ENCODE measurements at regions not wholly inside any gene's neighbourhood (a gene's known extent, or its start where the extent isn't known, plus 50 kb on each side); places are given as distances from the start of the nearest gene placed in this dataset.
"Not testable (repeated sequence)": the region's sequence is repeated elsewhere in the genome, so short reads cannot be mapped to it uniquely, and the experiment has no call there.

DNA sequence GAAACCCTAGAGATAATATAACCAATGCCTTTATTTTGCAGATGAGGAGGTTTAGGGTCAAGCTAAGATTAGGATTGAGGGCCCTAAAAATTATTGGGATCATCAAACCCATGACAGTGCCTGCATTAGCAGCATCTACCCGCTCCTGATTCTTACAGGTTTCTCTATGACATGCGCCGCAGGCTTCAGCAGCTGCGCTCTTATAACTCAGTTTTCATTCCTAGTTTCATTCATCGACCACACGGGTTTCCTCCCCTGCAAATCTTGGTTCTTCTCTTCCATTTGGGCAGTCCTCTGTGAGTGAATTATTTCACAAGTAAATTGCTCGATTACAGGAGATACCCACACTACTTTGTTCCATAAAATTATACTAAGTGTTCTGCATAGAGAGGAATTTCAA is 137.2 kb downstream of the SLC24A2 start:
- DNase-seq (ENCODE audit: low spot score): no peak

DNA sequence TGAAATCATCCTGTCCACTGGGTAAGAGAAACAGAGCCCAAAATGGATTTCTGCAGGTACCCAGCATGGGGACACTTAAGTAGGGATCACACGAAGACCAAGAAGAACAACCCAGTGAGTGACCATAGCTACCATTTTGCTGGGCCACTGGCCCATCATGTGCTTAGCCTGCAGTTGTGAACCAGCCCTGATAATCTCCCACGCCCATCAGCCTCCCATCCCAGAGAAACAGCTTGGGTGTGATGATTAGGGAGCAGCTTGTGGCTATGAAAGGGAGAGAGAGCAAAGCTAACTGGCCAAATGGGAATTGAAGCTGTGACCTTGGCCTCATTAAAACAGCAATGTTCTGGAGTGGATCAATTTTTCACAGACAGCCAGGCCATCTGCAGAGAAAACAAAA is 138.5 kb downstream of the SLC24A2 start:
- DNase-seq (ENCODE audit: low spot score): no peak

DNA sequence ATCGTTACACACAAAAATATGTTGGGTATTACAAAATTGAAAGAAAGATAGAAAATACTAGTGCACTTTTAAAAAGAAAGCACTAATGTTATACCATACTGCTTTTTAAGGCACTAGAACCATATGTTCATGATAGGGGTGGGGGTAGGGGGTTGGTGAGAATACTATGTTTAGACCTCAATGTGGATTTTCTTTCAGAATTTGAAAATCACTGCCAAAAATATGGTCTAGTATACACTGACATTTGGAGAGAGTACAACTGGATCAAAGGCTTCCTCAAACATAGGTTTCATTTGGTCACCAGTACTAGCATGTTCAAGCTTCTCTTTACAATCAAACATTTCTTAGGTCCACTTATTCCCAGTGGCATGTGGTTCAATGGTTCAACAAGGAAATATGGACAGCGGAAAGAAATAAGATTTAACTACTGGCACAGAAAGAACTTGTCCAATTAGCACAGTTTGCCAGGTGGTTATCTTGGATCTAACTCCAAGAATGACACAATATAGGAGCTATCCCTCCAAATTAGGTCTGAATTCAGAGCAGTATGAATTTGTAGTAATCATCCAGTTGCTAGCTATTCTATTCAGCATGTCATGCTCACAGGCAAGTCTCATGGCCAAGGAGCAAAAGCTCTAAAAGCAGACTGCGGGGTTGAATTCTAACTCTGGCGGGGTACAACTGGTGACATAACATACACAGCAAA is 139.3 kb downstream of the SLC24A2 start:
- DNase-seq (ENCODE audit: low spot score): no peak

DNA sequence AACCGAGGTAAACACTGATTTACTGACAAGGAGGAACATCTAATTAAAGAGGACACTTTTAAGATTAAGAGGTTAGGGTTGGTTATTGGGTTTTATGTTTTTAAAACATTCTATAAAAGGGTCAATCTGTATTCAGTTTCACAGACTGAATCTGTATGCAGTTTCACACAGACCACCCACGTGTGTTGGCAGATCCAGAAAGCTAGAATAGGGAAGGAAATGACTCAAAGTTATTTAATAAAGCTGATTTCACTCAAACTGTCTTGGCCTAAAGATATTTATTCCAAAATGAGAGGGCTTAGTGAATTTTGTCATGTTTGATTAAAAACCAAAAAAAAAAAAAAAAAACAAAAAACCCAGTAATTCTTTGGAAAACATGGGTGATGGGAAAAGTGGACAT is 140.2 kb downstream of the SLC24A2 start:
- DNase-seq (ENCODE audit: low spot score): peak; percentile 16

DNA sequence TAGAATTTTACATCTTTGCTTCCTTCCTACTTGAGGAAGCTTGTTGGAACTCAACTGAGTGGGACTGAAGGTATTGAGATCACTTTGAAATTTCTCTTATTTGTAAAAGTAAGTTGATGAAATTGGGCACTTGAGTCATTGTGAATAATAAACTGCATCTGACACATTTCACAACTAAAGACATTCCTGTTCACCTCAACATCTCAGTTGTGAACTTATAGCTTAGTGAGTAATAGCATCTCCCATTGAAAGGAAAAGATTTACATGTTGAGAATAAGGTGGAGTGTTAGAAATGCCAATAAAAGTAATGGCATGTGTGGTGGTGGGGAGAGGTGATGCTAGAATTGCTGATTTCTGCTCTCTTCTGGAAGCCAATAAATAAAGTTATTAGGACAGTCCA is 145.0 kb downstream of the SLC24A2 start:
- DNase-seq (ENCODE audit: low spot score): no peak

DNA sequence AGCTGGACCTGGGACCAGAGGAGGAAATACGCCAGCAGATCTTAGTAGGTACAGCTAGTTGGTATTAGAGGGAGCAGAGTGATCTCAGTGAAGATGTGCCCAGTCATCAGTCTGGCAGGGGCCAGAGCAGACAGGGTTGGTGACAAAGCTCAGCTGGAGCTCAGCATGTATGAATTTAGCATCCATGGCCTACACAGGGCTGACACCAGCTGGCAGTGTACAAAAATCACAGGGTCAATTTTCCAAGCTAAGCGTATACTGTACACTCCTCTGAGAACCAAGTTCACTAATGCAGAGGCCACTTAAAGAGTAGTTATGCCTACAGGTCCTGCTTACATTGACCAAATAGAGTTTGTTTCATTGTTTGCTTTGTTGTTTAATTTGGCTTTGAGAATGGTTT is 146.6 kb downstream of the SLC24A2 start:
- no peak for DNase-seq (ENCODE audit: low spot score)

DNA sequence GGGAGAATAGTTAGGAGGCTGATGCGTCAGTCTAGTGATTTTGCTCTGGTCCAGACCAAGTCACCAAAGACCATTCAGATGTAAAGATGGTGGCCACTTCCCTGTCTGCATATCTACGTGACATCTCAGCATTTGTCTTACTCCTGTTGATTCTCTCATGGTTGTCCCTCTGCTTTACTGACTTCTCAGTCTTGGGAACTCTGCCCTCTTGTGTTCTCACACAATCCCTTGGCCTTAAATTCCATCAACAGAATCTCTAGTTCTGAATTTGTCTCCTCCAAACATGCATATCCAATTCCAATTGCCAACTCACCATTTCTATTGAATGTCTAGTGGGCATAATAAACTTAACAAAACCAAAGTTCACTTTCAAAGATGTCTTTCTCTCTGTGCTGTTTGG is 147.8 kb downstream of the SLC24A2 start:
- no peak for DNase-seq (ENCODE audit: low spot score)

DNA sequence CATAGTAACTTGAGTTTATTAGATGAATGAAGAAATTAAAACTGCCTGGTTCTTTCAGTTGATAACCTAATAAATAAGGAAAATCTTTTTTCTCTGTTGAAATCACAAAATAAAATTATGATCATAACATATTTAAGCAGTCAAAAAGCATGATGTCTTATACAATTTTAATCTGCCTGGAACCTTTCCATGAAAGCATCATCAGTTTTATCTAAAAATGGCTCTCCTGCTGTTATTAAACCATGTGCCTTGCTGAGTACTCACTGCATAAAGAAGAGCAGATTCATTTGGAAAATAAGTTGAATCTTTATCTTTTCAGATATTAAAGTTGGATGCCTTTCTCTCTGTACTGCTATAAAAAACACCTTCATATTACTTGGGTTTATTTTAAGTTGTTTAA is 148.8 kb downstream of the SLC24A2 start:
- DNase-seq (ENCODE audit: low spot score): no peak

DNA sequence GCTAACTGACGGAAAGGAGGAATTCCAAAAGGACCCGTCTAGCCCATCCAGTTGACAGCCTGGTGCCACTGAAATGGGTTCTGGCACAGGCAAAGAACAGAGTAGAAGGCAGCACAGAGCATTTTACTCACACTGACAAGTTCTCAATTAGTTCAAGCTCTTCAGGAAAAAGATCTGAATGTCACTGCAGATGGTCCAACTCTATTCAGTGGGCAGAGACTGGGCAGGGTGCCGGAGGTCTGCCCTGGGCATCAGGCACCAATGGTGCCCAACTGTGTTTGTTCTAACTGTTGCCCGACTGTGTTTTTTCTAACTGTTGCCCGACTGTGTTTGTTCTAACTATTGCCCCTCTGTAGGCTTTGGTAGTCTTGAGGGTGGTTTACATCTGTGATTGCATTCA is 151.8 kb downstream of the SLC24A2 start:
- DNase-seq (ENCODE audit: low spot score): no peak

DNA sequence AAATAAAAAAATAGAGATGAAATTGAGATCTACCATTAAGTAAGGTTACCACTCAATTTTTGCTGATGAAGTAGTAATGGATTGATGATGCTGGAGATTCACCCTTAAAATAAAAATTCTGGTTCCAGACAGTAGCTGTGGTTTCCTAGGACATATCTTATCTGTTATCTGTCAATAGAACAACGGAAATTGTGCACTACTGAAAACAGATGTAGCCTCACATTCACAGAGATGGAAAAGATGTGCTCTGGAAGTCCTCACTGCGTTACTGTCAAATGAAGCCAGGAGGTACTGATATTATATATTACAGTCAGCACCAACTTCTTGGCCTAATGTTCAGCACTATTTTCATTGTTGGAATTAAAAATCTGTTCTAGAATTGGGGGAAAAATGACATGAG is 154.0 kb downstream of the SLC24A2 start:
- DNase-seq (ENCODE audit: low spot score): no peak

DNA sequence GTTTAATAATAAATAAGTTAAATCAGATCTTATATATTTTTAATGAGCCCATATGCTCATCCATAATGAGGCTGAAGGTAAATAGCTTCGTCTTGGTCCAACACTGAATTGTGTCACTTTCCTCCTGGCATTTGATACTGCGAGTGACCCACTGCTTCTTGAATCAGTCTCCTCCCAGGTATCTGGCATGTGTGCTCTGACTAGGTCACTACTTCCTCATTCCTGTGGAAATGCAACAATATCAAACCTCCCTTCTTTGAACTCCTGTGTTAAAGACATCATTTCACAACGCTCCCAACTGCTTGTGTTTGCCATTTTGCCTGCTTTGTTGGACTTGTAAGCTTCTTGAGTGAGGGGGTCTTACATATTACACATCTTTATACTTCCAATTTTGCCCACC is 157.7 kb downstream of the SLC24A2 start:
- DNase-seq (ENCODE audit: low spot score): no peak

DNA sequence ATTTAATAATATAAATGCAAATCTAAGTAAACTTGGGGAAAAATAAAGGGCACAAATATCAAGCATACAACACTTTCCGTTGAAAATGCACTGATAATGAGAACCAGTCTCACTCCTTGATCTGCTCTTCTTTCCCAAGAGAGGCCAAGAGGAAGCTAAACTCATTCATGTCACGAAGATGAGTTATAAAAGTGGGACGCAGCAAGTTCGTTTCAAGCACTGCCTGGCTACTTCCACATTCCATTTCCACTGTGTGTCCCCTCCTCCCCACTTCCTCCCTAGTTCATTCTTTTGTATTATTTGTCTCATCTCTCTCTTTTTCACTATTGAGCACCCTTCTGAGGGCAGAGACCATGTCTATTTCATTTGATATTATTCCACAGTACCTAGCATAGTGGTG is 158.1 kb downstream of the SLC24A2 start:
- no peak for DNase-seq (ENCODE audit: low spot score)

DNA sequence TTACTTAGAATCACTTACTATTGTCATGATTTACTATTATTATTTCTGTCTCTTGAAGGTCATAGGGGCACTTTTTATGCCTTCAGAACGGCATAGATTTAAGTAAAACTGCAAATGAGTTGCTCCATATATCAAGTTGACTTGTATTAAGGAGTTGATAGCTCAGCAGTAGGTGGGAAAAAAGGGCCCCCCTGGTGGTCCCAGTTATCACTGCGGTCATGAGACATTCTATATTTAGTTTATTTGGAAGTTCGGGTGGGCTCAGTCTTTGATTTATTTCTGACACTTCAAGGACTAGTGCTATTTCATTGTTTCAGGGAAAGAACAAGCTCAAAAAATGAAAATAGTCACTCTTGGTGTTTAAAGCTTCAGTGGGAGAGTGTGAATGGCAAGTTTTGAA is 159.3 kb downstream of the SLC24A2 start:
- DNase-seq (ENCODE audit: low spot score): no peak

DNA sequence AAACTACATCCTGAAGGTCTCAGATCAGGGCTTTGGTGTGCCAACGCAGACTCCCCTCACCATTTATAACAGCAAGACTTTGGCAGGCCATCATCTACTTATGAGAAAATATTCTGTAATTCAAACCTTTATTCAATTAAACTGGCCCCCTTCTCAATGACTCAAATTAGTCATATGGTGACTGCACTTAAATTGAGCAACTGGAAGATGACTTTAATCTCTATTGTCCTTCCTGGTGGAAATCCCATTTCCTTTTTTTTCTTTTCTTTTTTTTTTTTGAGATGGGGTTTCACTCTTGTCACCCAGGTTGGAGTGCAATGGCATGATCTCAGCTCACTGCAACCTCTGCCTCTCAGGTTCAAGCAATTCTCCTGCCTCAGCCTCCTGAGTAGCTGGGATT is 163.4 kb downstream of the SLC24A2 start:
- DNase-seq (ENCODE audit: low spot score): not testable (repeated sequence)

DNA sequence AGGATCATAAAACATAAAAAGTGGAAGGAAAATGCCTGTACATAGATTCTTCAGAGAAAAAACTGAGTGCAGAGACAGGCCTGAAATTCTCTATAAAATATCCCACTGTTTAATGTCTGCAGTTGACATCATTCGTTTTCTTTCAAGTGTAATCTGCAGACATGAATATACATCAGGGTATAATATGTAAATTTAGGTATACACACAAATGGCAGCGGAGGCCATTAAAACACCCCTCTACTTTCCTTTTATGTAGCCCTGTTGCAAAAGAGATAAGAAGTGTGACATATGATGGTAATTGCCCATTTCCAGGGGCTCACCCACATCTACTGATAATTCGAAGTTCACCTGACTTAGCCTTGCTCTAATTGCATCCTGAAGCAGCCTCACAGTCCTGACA is 164.3 kb downstream of the SLC24A2 start:
- DNase-seq (ENCODE audit: low spot score): no peak

DNA sequence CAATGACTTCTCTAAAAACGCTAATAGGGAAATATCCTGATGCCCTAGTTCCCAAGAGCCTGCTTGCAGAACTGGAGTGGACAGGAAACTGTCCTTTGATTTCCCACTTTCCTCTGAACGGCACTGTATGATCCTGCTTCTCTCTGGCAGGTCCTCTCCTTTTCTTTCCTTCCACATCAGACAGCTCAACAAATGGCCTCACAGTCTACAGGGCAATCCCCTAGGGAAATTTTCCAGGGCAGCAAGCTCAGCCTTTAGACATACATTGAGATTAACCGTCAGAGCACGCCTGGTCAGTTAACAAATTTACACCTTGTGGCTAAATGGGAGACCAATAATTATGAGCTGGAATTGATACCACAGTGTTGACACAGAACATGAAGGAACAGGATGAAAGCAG is 164.9 kb downstream of the SLC24A2 start:
- DNase-seq (ENCODE audit: low spot score): no peak

DNA sequence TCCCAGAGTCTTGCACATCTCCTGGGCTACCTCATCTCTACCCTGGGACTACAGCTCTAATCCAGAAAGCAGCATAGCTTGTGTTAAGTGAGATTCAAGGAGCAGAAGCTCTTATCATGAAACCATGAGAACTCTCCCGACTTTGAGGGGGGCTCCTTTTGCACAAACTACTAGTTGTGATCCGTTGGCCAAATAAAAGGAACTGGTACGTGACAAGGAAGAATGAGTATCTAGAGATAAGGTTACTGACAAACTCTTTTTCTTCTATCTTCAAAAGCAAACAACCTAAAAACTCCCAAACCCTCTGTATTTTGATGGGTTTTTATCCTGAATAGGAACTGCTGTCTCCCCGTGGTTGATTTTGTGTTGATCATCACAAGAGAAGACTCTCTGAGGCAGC is 168.5 kb downstream of the SLC24A2 start:
- no peak for DNase-seq (ENCODE audit: low spot score)

DNA sequence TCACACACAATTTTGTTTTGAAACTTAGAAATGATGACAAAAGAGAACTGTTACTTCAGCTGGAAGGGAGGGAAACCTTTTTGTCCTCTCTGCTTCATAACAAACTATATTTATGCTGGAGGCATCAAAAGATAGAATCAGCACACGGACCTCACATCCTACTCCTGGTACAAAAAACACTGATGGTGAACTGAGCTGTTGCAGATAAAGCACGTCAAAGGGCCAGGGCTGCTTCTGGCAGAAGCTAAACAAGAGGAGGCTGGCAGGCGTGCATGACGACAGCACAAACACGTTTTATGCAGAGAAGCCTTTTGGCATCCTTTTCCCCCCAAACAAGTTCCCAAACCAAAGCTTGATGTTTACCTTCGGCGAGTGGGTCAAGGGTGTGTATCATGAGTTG is 169.6 kb downstream of the SLC24A2 start:
- DNase-seq (ENCODE audit: low spot score): no peak

DNA sequence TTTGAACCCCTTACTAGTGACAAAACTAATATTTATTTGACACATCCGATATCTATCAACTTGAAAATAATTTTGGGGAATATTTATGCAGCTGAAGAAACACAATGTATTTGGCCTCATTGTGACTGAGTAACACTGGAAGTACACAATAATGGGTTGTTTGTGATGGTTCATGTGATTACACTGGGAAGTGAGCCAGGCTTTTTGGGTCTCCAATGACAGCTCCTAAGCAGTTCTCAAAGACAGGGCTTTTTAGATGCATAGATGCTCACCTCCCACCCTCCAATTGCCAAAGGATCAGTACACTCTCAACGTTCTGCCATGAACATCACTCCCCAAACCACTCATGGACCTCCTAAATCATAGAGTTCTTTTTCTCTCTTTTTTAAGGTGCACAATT is 170.0 kb downstream of the SLC24A2 start:
- DNase-seq (ENCODE audit: low spot score): no peak

DNA sequence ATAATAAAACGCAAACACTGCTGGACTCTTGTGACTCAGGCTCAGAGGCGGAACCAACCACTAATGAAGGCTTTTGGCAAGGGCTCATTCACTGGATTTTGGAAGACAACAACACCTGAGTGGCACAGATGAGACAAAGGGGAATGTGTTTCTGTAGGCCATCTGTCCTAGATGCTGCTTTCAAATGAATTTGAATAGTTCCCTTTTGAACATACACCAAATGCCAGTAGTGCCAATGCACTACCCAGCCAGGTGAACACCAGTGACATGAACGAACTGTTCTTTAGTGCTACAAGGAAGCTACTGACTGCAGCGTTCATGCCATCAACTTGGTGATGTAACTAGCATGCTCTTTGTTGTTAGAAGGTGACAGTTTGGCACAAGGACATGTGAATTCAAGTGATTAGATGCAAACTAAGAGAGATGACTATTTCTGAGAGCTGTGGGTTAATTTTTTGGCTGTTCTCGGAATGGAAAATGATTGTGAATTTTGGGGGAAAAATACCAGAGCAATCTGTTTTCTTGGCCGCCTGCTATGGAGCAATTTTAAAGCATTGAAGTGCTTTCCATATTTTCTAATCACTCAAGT is 173.7 kb downstream of the SLC24A2 start:
- no peak for DNase-seq (ENCODE audit: low spot score)

DNA sequence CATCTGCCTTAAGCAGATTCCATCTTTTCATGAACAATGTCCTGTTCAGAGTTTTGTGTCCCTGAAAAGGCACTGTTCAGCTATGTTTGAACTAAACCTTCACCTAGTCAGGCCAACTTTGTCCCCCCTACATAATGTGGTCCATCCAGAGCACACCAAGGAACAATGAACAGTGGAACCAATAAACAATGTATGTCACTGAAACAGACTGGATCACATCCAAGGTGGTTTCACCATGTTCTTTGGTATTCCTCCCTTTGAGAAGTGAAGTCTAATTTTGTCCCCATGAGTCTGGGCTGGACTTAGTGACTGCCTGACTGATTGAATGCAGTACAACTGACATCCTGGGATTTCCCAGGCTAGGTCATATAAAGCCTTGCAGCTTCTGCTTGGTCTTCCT is 174.5 kb downstream of the SLC24A2 start:
- DNase-seq (ENCODE audit: low spot score): no peak

DNA sequence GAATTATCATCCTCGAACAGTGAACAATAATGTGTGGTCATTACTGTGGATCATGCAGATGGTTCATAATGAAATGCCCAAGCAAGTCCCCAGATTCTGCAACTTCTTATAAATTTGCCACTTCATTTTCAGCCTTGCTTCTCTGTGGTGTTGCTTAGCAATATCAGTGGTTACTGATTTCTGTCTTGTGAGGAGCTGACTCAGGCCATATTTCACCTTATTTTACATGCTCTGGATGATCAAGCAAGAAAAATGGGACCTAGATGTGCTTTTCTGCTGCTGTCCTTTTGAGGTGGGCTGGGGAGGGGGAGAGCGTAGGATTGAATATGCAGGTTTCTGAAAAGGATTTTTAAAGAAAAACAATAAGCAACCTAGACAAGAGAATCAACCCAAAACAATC is 188.3 kb downstream of the SLC24A2 start:
- no peak for DNase-seq (ENCODE audit: low spot score)

DNA sequence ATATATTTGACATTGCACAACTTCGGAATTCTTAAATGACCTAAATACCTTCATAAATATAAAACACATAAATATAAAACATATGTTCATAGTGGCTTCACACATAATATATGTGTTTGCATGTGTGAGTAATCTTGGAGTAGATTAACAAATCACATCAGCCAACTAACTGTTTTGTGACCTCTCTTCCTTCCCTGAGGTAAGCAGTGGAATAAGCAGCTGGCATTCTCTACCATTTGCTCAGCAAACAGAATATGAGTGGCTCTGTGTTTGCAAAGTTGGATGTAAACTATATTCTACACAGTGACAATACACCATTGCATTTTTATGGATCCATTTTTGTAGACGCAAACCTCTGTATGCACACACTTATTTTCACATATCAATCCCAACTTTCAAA is 189.9 kb downstream of the ACER2 start:
- DNase-seq (ENCODE audit: low spot score): no peak

DNA sequence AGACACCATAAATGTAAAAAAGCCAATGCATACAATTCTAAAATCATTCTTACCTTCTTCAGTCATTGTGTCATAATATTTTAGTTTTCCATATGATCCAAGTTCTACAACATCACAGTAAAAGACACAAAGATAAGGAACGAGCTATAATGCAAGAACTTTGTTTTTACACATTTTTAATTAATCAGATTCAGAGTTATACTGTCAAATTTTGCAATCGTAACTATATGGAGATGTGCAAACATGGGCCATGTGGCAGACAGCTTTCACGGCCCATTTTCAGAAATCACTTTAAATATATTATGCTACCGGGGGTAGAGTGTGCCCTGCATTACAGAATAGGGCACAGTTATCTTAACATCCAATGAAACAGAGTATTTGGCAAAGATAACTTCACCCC is 188.4 kb downstream of the ACER2 start:
- no peak for DNase-seq (ENCODE audit: low spot score)
